ENCODE measurements at regions not wholly inside any gene's neighbourhood (a gene's known extent, or its start where the extent isn't known, plus 50 kb on each side); places are given as distances from the start of the nearest gene placed in this dataset.

DNA sequence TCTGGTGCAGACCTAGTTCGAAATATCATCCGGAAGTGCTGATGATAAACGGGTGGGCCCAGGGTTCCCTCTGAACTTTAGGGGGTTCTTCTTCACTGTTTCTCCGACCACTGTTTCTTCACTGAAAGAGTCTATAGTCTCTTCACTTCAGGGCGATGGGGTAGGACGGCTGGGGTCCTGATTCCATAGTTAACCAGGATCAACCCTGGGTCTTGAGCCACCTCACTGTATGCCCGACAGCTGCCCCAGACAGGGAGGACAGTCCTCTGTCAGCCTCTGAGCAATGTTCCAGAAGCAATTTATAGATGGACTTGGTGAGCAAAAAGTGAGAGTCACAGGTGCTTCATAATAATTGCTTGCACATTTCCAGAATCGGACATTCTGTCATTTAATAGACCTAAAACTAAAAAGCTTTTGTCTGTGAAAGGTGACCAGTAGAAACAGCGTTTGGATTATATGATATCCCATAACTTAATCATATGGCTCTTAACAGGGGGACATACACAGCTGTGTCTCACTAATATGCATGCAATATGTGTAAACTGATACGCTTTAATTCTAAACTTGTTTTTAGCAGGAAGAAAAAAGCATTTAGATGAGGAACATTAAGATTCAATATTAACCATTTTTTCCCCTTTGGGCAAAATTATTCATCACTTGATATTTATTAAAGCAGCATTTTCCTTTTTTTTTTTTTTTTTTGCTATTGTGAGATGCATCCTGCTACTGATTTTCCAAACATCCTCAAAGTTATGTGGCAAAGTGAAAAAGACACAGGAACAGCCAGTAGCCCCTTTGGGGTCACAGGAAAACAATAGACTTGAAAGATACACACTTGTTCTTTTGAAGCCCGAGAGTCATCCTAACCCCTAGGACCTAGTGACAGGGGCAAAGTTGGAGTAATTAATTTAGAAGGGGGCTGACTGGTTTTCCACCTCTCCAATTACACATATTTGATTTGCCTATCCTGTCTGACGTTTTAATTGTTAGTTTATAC lies 277.0 kb downstream of the ZNF536 start:
- in situ Hi-C loops (cut with HindIII; ENCODE audit: low sequenced_read_pairs) = loop anchor here (10.0 to 25.0 kb wide), 2 partner anchors 704 to 1037 kb away; partner anchors contain the start of genes POP4 and URI1
- no peak overlapping the region for H3K4me3 ChIP-seq (ENCODE audit: low read depth, low read length)
- TF ChIP-seq, protein P1, sequence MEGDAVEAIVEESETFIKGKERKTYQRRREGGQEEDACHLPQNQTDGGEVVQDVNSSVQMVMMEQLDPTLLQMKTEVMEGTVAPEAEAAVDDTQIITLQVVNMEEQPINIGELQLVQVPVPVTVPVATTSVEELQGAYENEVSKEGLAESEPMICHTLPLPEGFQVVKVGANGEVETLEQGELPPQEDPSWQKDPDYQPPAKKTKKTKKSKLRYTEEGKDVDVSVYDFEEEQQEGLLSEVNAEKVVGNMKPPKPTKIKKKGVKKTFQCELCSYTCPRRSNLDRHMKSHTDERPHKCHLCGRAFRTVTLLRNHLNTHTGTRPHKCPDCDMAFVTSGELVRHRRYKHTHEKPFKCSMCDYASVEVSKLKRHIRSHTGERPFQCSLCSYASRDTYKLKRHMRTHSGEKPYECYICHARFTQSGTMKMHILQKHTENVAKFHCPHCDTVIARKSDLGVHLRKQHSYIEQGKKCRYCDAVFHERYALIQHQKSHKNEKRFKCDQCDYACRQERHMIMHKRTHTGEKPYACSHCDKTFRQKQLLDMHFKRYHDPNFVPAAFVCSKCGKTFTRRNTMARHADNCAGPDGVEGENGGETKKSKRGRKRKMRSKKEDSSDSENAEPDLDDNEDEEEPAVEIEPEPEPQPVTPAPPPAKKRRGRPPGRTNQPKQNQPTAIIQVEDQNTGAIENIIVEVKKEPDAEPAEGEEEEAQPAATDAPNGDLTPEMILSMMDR (IDR thresholded peaks at IDR 0.05; ENCODE audit: low read depth, low read length, missing control alignments) = no peak
- DNase-seq (ENCODE audit: low read depth) = no peak

GRCh38 chr19:30647891-30648720 lies 275.9 kb downstream of the ZNF536 start:
- TF ChIP-seq, protein P1 (IDR thresholded peaks at IDR 0.05; ENCODE audit: low read depth, low read length, missing control alignments) = peak; percentile 23
- in situ Hi-C loops (cut with HindIII; ENCODE audit: low sequenced_read_pairs) = loop anchor here (10.0 to 25.0 kb wide), 2 partner anchors 703 to 1036 kb away; partner anchors contain the start of genes POP4 and URI1
- DNase-seq (ENCODE audit: low read depth) = no peak
- no peak overlapping the region for H3K4me3 ChIP-seq (ENCODE audit: low read depth, low read length)

GRCh38 chr19:30646806-30647205 lies 274.6 kb downstream of the ZNF536 start:
- TF ChIP-seq, protein P1 (IDR thresholded peaks at IDR 0.05; ENCODE audit: low read depth, low read length, missing control alignments) = no peak
- no peak overlapping the region for H3K4me3 ChIP-seq (ENCODE audit: low read depth, low read length)
- no peak for DNase-seq (ENCODE audit: low read depth)
- in situ Hi-C loops (cut with HindIII; ENCODE audit: low sequenced_read_pairs) = loop anchor here (10.0 to 25.0 kb wide), 2 partner anchors 702 to 1035 kb away; partner anchors contain the start of genes POP4 and URI1

DNA sequence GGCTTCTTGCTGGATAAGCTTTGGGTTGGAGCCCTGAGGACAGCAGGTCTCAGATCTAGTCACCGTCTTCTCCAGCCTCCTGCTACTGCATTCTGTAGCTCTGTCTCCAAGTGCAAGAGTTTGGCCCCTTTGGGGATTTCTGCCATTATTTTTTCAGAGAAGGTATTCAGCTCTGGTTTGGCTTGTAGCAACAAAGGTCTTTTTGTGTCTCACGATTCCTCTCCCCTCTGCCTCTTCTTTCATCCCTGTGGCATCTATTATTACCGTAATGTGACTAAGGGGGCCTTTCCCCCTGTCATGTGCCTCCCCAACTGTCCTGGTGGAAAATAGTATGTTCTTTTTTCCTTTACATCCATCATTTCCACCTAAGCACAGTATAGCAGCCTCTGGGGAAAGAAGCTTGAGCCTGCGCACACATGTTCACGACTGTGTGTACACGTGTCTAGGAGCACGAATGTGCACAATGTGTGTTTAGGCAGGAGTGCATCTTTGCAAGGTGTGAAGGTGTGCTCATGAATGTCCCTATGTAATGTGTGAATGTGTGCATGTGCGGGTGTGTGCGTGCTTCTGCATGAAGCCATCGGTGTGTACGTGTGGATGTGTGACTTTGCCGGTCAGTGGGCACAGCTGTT lies 273.9 kb downstream of the ZNF536 start:
- TF ChIP-seq, protein P1 (IDR thresholded peaks at IDR 0.05; ENCODE audit: low read depth, low read length, missing control alignments) = no peak
- no peak overlapping the region for H3K4me3 ChIP-seq (ENCODE audit: low read depth, low read length)
- DNase-seq (ENCODE audit: low read depth) = no peak
- in situ Hi-C loops (cut with HindIII; ENCODE audit: low sequenced_read_pairs) = loop anchor here (10.0 to 25.0 kb wide), 2 partner anchors 701 to 1034 kb away; partner anchors contain the start of genes POP4 and URI1

- no peak overlapping the region for H3K4me3 ChIP-seq (ENCODE audit: low read depth, low read length)
- in situ Hi-C loops (cut with HindIII; ENCODE audit: low sequenced_read_pairs) = loop anchor here (10.0 to 25.0 kb wide), 2 partner anchors 696 to 1028 kb away; partner anchors contain the start of genes POP4 and URI1
- TF ChIP-seq, protein P1 (IDR thresholded peaks at IDR 0.05; ENCODE audit: low read depth, low read length, missing control alignments) = no peak
- DNase-seq (ENCODE audit: low read depth) = no peak
These were observed 268.2 kb downstream of the ZNF536 start for GRCh38 chr19:30640252-30640965.

Data from astrocyte of the cerebellum (primary cell).